OCI-LY1 (cell line): ENCODE measurements at regions not wholly inside any gene's neighbourhood (a gene's known extent, or its start where the extent isn't known, plus 50 kb on each side); places are given as distances from the start of the nearest gene placed in this dataset.

ENCODE experiments used
- CTCF ChIP-seq: fragments of 200-600 bp; sonication (generic), shearing (Covaris generic); IDR thresholded peaks from 2 replicates; pipeline ENCODE4 v1.5.1; 2017; ENCODE audit warnings: mild to moderate bottlenecking, antibody characterized with exemption, low read length, moderate library complexity, mixed read lengths
- EZH2 ChIP-seq: fragments of 200-600 bp; sonication (generic), shearing (Covaris generic); IDR thresholded peaks from 2 replicates; pipeline ENCODE4 v1.8.0; 2017; ENCODE audit warnings: borderline replicate concordance, mixed run types, mild to moderate bottlenecking, antibody characterized with exemption, low read length, moderate library complexity, mixed read lengths

- TF ChIP-seq CTCF (no peak), EZH2 (no peak)
Observed at GRCh38 chr16:82236875-82237274, 66.9 kb upstream of the MPHOSPH6 start.
